Spleen (tissue), 11 donors: ENCODE measurements at regions not wholly inside any gene's neighbourhood (a gene's known extent, or its start where the extent isn't known, plus 50 kb on each side); places are given as distances from the start of the nearest gene placed in this dataset.

Source experiments
- DNase-seq: peaks from one replicate; pipeline ENCODE4 v3.0.0-alpha.2; 2020
- H3K27ac ChIP-seq, 8 donors: fragments of 200-600 bp; sonication (generic) in 7 of 8; 1 replicate in 4 of 8; 2 replicates in 4 of 8; pipeline versions ENCODE4 v1.5.0 to v1.8.0; 2016 to 2021; ENCODE audit warnings: inconsistent platforms in 4 of 8, mild to moderate bottlenecking in 4 of 8, moderate library complexity in 1 of 8
- H3K27me3 ChIP-seq, 7 donors: fragments of 200-600 bp; sonication (generic) in 6 of 7; replicated peaks in 1 of 7; 1 replicate in 4 of 7; 2 replicates in 3 of 7; pipeline versions ENCODE4 v1.5.0 to v1.8.0; 2016 to 2021; ENCODE audit warnings: inconsistent platforms in 3 of 7, mild to moderate bottlenecking in 1 of 7
- H3K36me3 ChIP-seq, 6 donors: fragments of 200-600 bp; sonication (generic) in 5 of 6; 1 replicate in 4 of 6; 2 replicates in 2 of 6; pipeline versions ENCODE4 v1.5.0 to v1.8.0; 2016 to 2021; ENCODE audit warnings: inconsistent platforms in 2 of 6
- H3K4me1 ChIP-seq, 6 donors: fragments of 200-600 bp; sonication (generic) in 5 of 6; 1 replicate in 3 of 6; 2 replicates in 3 of 6; pipeline versions ENCODE4 v1.5.0 to v1.8.0; 2016 to 2021; ENCODE audit warnings: inconsistent platforms in 3 of 6
- H3K4me3 ChIP-seq, 8 donors: fragments of 200-600 bp; sonication (generic) in 7 of 8; 1 replicate in 4 of 8; 2 replicates in 4 of 8; pipeline versions ENCODE4 v1.5.0 to v1.8.0; 2016 to 2021; ENCODE audit warnings: inconsistent platforms in 4 of 8, mild to moderate bottlenecking in 4 of 8, moderate library complexity in 2 of 8
- H3K9me3 ChIP-seq, 8 donors: fragments of 200-600 bp; sonication (generic) in 7 of 8; 1 replicate in 4 of 8; 2 replicates in 4 of 8; pipeline versions ENCODE4 v1.5.0 to v1.8.0; 2016 to 2021; ENCODE audit warnings: inconsistent platforms in 4 of 8
- POLR2A ChIP-seq, 3 donors: fragments of 450-650 bp; IDR thresholded peaks; one replicate each; pipeline ENCODE4 v1.5.1; 2017; ENCODE audit warnings: antibody characterized with exemption in 3 of 3, mild to moderate bottlenecking in 1 of 3
- POLR2AphosphoS5 ChIP-seq, 3 donors: sonication (generic); formaldehyde crosslinking; IDR thresholded peaks; one replicate each; pipeline ENCODE4 v1.5.1; 2017; ENCODE audit warnings: antibody characterized with exemption in 3 of 3
- WGBS, 5 donors: extraction: QIAGEN DNeasy Blood & Tissue Kit in 3 of 5; methylation state at CpG; one replicate each; pipeline versions ENCODE4 v1.1.5 to v1.1.7; 2013 to 2018; 5-methylcytosine and 5-hydroxymethylcytosine counted together
- intact Hi-C: fragments of 100-400 bp; cut with DNase I; formaldehyde crosslinking; loops from one replicate; pipeline ENCODE4 v1.15.0; 2023; ENCODE audit warnings: low total_unique reads
- TF ChIP-seq, protein P1 (sequence below), 11 experiments: fragments of 200-600 bp in 7 of 11; fragments of 450-650 bp in 4 of 11; sonication (generic) in 4 of 11; IDR thresholded peaks in 8 of 11; conservative IDR thresholded peaks in 3 of 11; 1 replicate in 7 of 11; 2 replicates in 4 of 11; pipeline versions ENCODE4 v1.4.0 to v1.8.0; 2016 to 2021; ENCODE audit warnings: antibody characterized with exemption in 11 of 11, inconsistent platforms in 4 of 11, mild to moderate bottlenecking in 1 of 11
- donor health status: healthy with polysubstance abuse.
- donor health status: DM: no; HTN: no; CAD: no; lungs with moderate emphysema.
- donor health status: DM: no; HTN: no; CAD: no.
- donor health status: Bipolar disorder and iron deficiency.
- donor health status: healthy.
- donor health status: DM: no; HTN: no; CAD: no.
- donor health status: DM: yes; HTN: yes; CAD: no.

DNA sequence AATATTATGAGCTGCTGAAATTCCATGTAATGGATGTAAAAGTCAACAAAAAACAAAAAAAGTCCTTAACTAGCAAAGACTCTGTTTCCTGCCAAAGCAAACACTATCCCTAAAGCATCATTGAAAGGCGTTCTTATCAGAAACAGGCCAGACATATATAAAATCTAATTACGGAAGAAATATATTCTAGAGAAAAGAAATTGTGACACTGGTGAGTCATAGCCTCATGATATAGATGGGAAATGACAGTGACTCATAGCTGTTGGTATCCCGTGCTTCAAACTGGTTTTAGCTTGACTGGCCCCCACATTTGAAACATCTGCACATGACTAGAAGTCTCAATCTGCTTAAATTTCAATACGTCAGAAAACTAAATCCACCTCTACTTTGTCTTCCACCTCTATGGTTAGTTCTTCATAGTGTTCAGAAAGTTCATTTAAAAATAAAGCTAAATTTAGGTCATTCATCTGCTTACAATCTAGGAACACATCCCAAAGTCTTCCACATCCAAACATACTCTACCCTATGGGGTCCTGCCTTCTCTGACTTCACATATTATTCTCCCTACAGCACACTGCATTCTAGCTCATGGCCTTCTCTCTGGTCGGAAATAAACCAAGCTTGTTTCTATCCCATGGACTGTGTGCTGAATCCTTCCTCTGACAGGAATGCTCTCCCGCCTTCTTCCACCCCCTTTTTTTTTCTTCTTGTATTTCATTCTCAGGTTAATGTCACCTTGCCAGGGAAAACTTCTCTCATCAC lies 456.3 kb upstream of the ARRDC4 start:
- intact Hi-C loops = no loop called here
- TF ChIP-seq POLR2A (IDR thresholded peaks at IDR 0.05) (no peak), POLR2AphosphoS5 (IDR thresholded peaks at IDR 0.05) (no peak)
- TF ChIP-seq, protein P1, sequence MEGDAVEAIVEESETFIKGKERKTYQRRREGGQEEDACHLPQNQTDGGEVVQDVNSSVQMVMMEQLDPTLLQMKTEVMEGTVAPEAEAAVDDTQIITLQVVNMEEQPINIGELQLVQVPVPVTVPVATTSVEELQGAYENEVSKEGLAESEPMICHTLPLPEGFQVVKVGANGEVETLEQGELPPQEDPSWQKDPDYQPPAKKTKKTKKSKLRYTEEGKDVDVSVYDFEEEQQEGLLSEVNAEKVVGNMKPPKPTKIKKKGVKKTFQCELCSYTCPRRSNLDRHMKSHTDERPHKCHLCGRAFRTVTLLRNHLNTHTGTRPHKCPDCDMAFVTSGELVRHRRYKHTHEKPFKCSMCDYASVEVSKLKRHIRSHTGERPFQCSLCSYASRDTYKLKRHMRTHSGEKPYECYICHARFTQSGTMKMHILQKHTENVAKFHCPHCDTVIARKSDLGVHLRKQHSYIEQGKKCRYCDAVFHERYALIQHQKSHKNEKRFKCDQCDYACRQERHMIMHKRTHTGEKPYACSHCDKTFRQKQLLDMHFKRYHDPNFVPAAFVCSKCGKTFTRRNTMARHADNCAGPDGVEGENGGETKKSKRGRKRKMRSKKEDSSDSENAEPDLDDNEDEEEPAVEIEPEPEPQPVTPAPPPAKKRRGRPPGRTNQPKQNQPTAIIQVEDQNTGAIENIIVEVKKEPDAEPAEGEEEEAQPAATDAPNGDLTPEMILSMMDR (IDR thresholded peaks at IDR 0.05 in 8 of 11, conservative IDR thresholded peaks at IDR 0.05 in 3 of 11) = no peak
- peaks cover 0 to 7% (median 0%) of the 10 kb centered on the region in 8 donors for H3K9me3 ChIP-seq
- H3K27me3 ChIP-seq = no peaks in the 10 kb centered on the region
- 51 to 79% (median 75%) methylated on average over 6 of the region's 6 CpGs for WGBS, 5 donors
- no peak overlapping the region for H3K4me3 ChIP-seq
- H3K36me3 ChIP-seq = no peaks in the 10 kb centered on the region
- no peak for DNase-seq
- H3K27ac ChIP-seq = no peak overlapping the region
- no peaks in the 10 kb centered on the region for H3K4me1 ChIP-seq

DNA sequence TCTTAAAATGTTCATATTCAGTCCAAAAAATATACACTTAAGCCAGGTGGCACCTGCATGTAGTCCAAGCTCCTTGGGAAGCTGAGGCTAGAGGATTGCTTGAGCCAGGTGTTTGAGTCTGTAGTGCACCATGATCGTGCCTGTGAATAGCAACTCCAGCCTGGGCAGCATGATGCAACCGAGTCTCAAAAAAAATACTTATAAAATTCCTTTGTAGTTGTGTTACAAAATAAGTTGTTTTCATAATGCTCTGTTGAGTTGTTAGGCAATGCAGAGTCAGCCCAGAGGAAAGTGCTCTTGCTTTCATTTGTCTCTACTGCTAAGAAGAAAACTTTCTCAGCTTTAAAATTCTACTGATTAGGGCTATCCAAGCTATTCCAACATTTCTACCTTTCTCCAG lies 442.8 kb upstream of the ARRDC4 start:
- Histone ChIP-seq H3K4me1 (peaks cover 0 to 3% (median 0%) of the 10 kb centered on the region in 6 donors), H3K9me3 (peaks cover 0 to 4% (median 0%) of the 10 kb centered on the region in 8 donors), H3K27me3 (no peaks in the 10 kb centered on the region), H3K4me3 (no peak overlapping the region), H3K27ac (no peak overlapping the region), H3K36me3 (no peaks in the 10 kb centered on the region)
- TF ChIP-seq POLR2A (IDR thresholded peaks at IDR 0.05) (no peak), POLR2AphosphoS5 (IDR thresholded peaks at IDR 0.05) (no peak)
- TF ChIP-seq, protein P1 (IDR thresholded peaks at IDR 0.05 in 8 of 11, conservative IDR thresholded peaks at IDR 0.05 in 3 of 11) = no peak
- WGBS, 5 donors = 76 to 100% (median 84%) methylated on average over 2 of the region's 2 CpGs
- DNase-seq = no peak
- intact Hi-C loops = no loop called here

DNA sequence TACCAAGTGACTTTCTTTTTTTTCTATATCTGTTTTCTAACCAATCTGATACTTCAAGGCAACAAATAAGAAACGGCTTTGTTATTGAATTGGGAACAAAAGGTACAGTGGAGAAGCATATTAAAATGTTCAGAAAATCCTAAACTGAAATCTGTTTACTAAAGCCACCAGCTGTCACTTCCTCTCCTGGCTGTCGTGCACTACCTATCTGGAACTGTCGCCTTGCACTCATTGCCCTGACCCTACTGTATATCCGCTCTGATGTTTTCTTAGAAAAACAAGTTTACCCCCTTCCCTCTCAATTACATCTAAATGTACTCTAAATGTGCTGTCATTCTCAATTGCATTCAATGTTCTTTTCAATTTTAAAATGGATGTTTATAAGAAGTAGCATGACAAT lies 439.8 kb upstream of the ARRDC4 start:
- 57 to 64% (median 59%) methylated on average over 4 of the region's 4 CpGs for WGBS, 5 donors
- intact Hi-C loops = no loop called here
- Histone ChIP-seq H3K27me3 (no peaks in the 10 kb centered on the region), H3K36me3 (no peaks in the 10 kb centered on the region), H3K4me3 (no peak overlapping the region), H3K4me1 (peaks cover 0 to 3% (median 0%) of the 10 kb centered on the region in 6 donors), H3K9me3 (no peaks in the 10 kb centered on the region), H3K27ac (no peak overlapping the region)
- no peak for DNase-seq
- TF ChIP-seq, protein P1 (IDR thresholded peaks at IDR 0.05 in 8 of 11, conservative IDR thresholded peaks at IDR 0.05 in 3 of 11) = no peak
- TF ChIP-seq POLR2AphosphoS5 (IDR thresholded peaks at IDR 0.05) = no peak
- TF ChIP-seq POLR2A (IDR thresholded peaks at IDR 0.05) = no peak

DNA sequence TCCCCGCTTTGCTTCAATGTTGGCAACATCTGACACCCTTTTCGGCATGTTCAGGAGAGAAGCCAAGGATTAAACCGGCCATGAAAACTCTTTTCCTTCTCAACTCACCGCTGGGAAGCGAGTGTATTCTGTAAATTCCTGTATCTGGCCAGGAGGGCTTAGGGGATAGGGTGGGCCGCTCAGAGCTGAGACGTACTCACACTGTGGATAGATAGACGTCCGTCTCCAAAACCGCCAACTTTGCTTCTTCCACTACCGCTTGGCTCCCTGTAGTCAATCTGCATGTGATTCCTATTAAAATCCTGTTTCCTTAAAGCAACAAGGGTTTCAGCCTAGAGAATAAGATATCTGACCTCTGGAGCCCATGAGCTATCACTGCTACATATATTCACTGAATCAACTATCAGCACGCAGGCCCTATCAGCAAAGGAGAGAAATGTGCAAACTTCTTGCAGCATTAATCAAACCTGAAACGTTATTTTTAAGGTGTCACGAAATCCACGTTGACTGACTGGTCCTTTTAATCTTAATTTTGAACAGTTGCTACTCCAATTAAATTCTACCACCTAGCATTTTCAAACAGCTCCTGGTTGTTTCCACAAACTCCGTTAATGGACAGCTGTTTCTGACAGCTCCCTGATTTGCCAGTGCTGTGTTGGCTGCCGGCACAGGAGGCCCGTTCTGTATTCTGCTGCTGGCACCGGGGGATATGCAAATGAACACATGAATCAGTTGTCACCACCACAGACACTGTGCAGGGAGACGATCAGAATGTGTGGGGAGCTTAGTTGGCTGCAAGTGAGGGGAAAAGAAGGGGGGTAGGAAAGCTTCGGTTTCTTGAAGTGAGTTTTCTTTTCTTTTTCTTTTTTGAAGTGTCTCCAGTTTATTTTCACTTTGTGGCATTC lies 438.9 kb upstream of the ARRDC4 start:
- TF ChIP-seq, protein P1 (IDR thresholded peaks at IDR 0.05 in 8 of 11, conservative IDR thresholded peaks at IDR 0.05 in 3 of 11) = no peak
- no peak for TF ChIP-seq POLR2AphosphoS5 (IDR thresholded peaks at IDR 0.05)
- no peak for TF ChIP-seq POLR2A (IDR thresholded peaks at IDR 0.05)
- Histone ChIP-seq H3K27ac (no peak overlapping the region), H3K27me3 (no peaks in the 10 kb centered on the region), H3K9me3 (no peaks in the 10 kb centered on the region), H3K36me3 (no peaks in the 10 kb centered on the region), H3K4me3 (peak overlapping the region in 3 of 8 donors; percentile 4 to 27 (median 19)), H3K4me1 (peaks cover 0 to 3% (median 0%) of the 10 kb centered on the region in 6 donors)
- 55 to 65% (median 61%) methylated on average over 21 of the region's 21 CpGs for WGBS, 5 donors
- intact Hi-C loops = no loop called here
- no peak for DNase-seq
